Calu3 (cell line): ENCODE measurements at regions not wholly inside any gene's neighbourhood (a gene's known extent, or its start where the extent isn't known, plus 50 kb on each side); places are given as distances from the start of the nearest gene placed in this dataset.

Experiments used
- BruUV-seq: library from RNA; stranded (reverse); fragments of 400-500 nt; replicated peaks from 2 replicates; lab custom pipeline; 2021; lab: Mats Ljungman, UMichigan
- CTCF ChIA-PET: fragments of 300-600 bp; sonication (Branson Sonifier 250); formaldehyde crosslinking; loops from one replicate; lab custom pipeline; 2022; ENCODE audit warnings: antibody characterized with exemption; lab: Charles Lee
- DNase-seq: peaks from one replicate; pipeline ENCODE4 v3.0.0; 2022
- H3K27ac Mint-ChIP-seq: one replicate; pipeline ENCODE4 v1.8.0; 2022; ENCODE audit warnings: mixed read lengths; ENCODE audit not compliant: unreplicated experiment
- H3K27me3 Mint-ChIP-seq: one replicate; pipeline ENCODE4 v1.8.0; 2022; ENCODE audit warnings: mixed read lengths; ENCODE audit not compliant: unreplicated experiment
- H3K36me3 Mint-ChIP-seq: one replicate; pipeline ENCODE4 v1.8.0; 2022; ENCODE audit warnings: mild to moderate bottlenecking, moderate library complexity, mixed read lengths; ENCODE audit not compliant: insufficient read depth, unreplicated experiment
- H3K4me1 Mint-ChIP-seq: one replicate; pipeline ENCODE4 v1.8.0; 2022; ENCODE audit warnings: mild to moderate bottlenecking, low read depth, mixed read lengths; ENCODE audit not compliant: unreplicated experiment
- H3K4me3 Mint-ChIP-seq: one replicate; pipeline ENCODE4 v1.8.0; 2022; ENCODE audit warnings: mild to moderate bottlenecking, low read depth, moderate library complexity, mixed read lengths; ENCODE audit not compliant: unreplicated experiment
- H3K9me3 Mint-ChIP-seq: one replicate; pipeline ENCODE4 v1.8.0; 2022; ENCODE audit warnings: low read depth, mixed read lengths; ENCODE audit not compliant: unreplicated experiment
- CTCF ChIP-seq: fragments of 200-600 bp; IDR thresholded peaks from one replicate; pipeline ENCODE4 v1.8.0; 2022; ENCODE audit warnings: antibody characterized with exemption; ENCODE audit not compliant: unreplicated experiment
- intact Hi-C: fragments of 100-400 bp; cut with micrococcal nuclease; formaldehyde crosslinking; loops from one replicate; pipeline ENCODE4 v1.10.0; 2022; ENCODE audit not compliant: unreplicated experiment

GRCh38 chr3:189393598-189393997 is 221.8 kb downstream of the TPRG1 start:
- no peak for TF ChIP-seq CTCF
- H3K27ac Mint-ChIP-seq, result peak overlapping the region; percentile 85
- H3K9me3 Mint-ChIP-seq, result no peaks in the 10 kb centered on the region
- CTCF ChIA-PET, result interaction anchor here (1.2 to 2.1 kb wide), 3 partner anchors 31 to 121 kb away, joined by 3 to 6 read pairs (median 5); no protein-coding TSS in a partner anchor
- intact Hi-C loops, result loop anchor here (1.0 to 5.0 kb wide), 4 partner anchors 38 to 551 kb away; no protein-coding TSS in a partner anchor
- H3K4me1 Mint-ChIP-seq, result peaks cover 52% of the 10 kb centered on the region
- H3K4me3 Mint-ChIP-seq, result no peak overlapping the region
- BruUV-seq, result no TSS peak
- peak; percentile 36 for DNase-seq
- no peaks in the 10 kb centered on the region for H3K27me3 Mint-ChIP-seq
- H3K36me3 Mint-ChIP-seq, result peaks cover 12% of the 10 kb centered on the region

GRCh38 chr3:189394599-189395121 is 222.9 kb downstream of the TPRG1 start:
- Mint-ChIP-seq H3K27me3 (no peaks in the 10 kb centered on the region), H3K36me3 (peaks cover 12% of the 10 kb centered on the region)

GRCh38 chr3:189395825-189396224 is 224.1 kb downstream of the TPRG1 start:
- Mint-ChIP-seq H3K9me3 (no peaks in the 10 kb centered on the region), H3K27me3 (no peaks in the 10 kb centered on the region), H3K36me3 (peaks cover 12% of the 10 kb centered on the region), H3K4me1 (peaks cover 52% of the 10 kb centered on the region), H3K4me3 (no peak overlapping the region), H3K27ac (peak overlapping the region; percentile 0)
- TF ChIP-seq CTCF, result no peak
- intact Hi-C loops, result no loop called here
- CTCF ChIA-PET, result interaction anchor here (0.8 to 1.1 kb wide), 2 partner anchors 23 to 32 kb away, joined by 3 read pairs; no protein-coding TSS in a partner anchor
- DNase-seq, result no peak
- BruUV-seq, result no TSS peak

More at GRCh38 chr3:189394599-189395121, 222.9 kb downstream of the TPRG1 start:
- CTCF ChIA-PET, result no interaction called here
- intact Hi-C loops, result loop anchor here (5.0 kb wide), 1 partner anchor 122 kb away; no protein-coding TSS in a partner anchor
- no peak overlapping the region for H3K4me3 Mint-ChIP-seq
- no TSS peak for BruUV-seq
- DNase-seq, result no peak
- peak overlapping the region; percentile 47 for H3K27ac Mint-ChIP-seq
- H3K9me3 Mint-ChIP-seq, result no peaks in the 10 kb centered on the region
- peaks cover 52% of the 10 kb centered on the region for H3K4me1 Mint-ChIP-seq
- TF ChIP-seq CTCF, result no peak

- no TSS peak for BruUV-seq
- Mint-ChIP-seq H3K36me3 (peaks cover 6% of the 10 kb centered on the region), H3K27me3 (no peaks in the 10 kb centered on the region), H3K27ac (no peak overlapping the region), H3K9me3 (no peaks in the 10 kb centered on the region), H3K4me1 (peaks cover 38% of the 10 kb centered on the region), H3K4me3 (no peak overlapping the region)
- intact Hi-C loops, result no loop called here
- CTCF ChIA-PET, result no interaction called here
- TF ChIP-seq CTCF, result no peak
- DNase-seq, result no peak
These were observed 226.9 kb downstream of the TPRG1 start for GRCh38 chr3:189398656-189399055.
